GM12892 (cell line): ENCODE measurements at regions not wholly inside any gene's neighbourhood (a gene's known extent, or its start where the extent isn't known, plus 50 kb on each side); places are given as distances from the start of the nearest gene placed in this dataset.

ENCODE experiments used
- DNase-seq: peaks from one replicate; pipeline ENCODE4 v3.0.0; 2011; ENCODE audit not compliant: insufficient read length
- FAIRE-seq: peaks from 2 replicates; lab custom pipeline; 2011; peaks lifted over from hg19 to GRCh38; lab: Jason Lieb, UNC
- POLR2A ChIP-seq: IDR thresholded peaks from 2 replicates; pipeline ENCODE4 v1.6.1; 2011; ENCODE audit warnings: low read depth, low read length, control low read depth
- POLR2AphosphoS5 ChIP-seq: IDR thresholded peaks from 2 replicates; pipeline ENCODE4 v1.6.1; 2011; ENCODE audit warnings: low read depth, low read length, control low read depth
- TAF1 ChIP-seq: IDR thresholded peaks from 2 replicates; pipeline ENCODE4 v1.6.1; 2011; ENCODE audit warnings: low read depth, mild to moderate bottlenecking, control low read depth, low read length, borderline replicate concordance

GRCh38 chr18:23397907-23398306 lies 55.2 kb upstream of the RIOK3 start:
- no peak for FAIRE-seq
- DNase-seq: no peak
- TF ChIP-seq POLR2A (no peak), POLR2AphosphoS5 (no peak), TAF1 (no peak)

DNA sequence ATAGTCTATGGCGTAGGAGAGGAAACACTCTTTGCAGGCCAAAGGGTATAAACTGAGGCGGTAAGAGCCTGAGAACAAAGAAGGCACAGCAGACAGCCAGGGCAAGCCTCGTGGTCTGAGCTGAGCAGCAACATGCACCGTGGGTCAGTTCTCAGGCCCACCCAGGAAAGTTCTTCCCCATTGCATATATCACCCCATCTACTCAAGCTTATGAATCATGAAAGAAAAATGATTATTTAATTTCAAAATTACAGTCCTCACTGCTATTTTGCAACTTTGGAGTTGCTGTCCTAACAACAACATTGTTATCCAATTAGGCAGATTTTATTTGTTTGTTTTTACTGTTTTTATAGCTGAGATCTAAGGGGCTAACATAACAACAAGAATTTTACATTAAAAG lies 54.7 kb upstream of the RIOK3 start:
- no peak for DNase-seq
- no peak for TF ChIP-seq POLR2A
- TF ChIP-seq POLR2AphosphoS5: no peak
- TF ChIP-seq TAF1: no peak
- FAIRE-seq: no peak

GRCh38 chr18:23399067-23399466 lies 54.0 kb upstream of the RIOK3 start:
- DNase-seq (no peak), FAIRE-seq (no peak)
- TF ChIP-seq POLR2AphosphoS5 (no peak), POLR2A (no peak), TAF1 (no peak)

DNA sequence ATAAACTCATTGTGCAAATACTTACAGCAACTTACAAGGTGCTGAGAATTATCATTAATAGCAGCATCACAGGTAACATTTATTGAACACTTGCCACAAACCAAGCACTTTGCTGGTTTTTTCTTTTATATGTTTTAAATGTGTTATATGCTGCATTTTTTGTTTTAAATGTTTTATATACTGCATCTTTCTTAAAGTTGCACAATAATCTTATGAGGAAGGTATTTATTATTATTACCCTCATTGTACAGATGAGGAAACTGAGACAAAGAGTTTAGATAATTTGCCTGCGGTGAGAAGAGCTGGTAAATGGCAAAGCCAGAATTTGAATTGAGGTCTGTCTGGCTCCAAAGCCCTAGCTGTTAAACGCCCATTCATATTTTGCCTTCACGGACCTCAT lies 52.2 kb upstream of the RIOK3 start:
- DNase-seq (no peak), FAIRE-seq (no peak)
- TF ChIP-seq POLR2AphosphoS5 (no peak), TAF1 (no peak), POLR2A (no peak)

DNA sequence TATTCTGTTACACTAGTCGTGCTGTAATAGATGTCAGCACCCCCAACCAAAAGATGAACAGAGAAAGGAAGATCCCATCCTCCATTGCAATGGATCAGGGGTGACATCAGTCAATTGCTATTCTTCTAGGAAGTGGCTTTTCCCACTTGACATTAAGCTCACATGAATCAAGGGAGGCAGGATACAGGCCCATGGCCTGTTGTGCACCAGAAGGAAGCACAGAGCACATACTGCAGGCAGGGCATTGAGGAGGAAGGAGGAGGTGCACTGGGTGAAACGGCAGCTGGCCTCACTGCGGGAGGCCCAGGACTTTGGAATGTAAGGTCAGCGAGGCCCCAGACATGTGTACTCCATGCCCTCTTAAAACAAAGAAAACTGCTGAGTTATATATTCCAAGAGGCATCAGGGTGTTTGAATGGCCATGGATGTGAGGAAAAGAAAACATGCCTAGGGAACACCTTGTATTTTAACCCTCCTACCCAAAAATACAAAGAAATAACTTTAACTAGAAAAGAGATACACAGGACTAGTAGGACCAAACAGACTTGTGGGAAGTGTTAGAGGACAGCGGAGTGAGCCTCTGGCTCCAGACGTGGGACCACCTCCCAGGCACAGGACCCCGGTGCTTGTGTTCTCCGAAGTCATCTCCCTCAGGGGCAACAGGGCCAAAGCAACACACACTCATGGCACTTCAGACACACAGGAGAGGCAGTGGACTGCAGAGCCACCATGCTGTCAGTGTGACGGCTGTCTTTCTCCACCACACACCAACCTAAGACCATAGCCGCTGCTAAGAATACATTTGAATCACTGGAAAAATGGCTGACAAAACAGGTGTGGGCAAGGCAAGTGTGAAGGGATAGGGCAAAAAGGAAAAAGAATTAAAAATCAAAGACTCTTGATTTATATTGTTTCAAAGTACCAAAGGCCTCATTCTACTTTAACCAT lies 51.4 kb upstream of the RIOK3 start:
- FAIRE-seq: no peak

More for the DNA sequence above, 51.4 kb upstream of the RIOK3 start:
- TF ChIP-seq POLR2AphosphoS5 (no peak), TAF1 (no peak), POLR2A (no peak)
- no peak for DNase-seq
